Liver (tissue), 3 donors: ENCODE measurements at regions not wholly inside any gene's neighbourhood (a gene's known extent, or its start where the extent isn't known, plus 50 kb on each side); places are given as distances from the start of the nearest gene placed in this dataset.

ENCODE experiments used
- TAF1 ChIP-seq: conservative IDR thresholded peaks from 2 replicates; pipeline ENCODE4 v1.6.1; 2016; ENCODE audit warnings: antibody characterized with exemption, mild to moderate bottlenecking
- TF ChIP-seq, protein P1 (sequence below): fragments of 150-350 bp; IDR thresholded peaks from 2 replicates; pipeline ENCODE4 v1.5.1; 2017; ENCODE audit warnings: improper control_type of control experiment, low read depth, low read length; ENCODE audit not compliant: missing input control
- TF ChIP-seq, protein P2 (sequence below): IDR thresholded peaks from 2 replicates; pipeline ENCODE4 v1.6.1; 2016; ENCODE audit warnings: antibody characterized with exemption
- donor health status: healthy.
- donor health status: healthy.

DNA sequence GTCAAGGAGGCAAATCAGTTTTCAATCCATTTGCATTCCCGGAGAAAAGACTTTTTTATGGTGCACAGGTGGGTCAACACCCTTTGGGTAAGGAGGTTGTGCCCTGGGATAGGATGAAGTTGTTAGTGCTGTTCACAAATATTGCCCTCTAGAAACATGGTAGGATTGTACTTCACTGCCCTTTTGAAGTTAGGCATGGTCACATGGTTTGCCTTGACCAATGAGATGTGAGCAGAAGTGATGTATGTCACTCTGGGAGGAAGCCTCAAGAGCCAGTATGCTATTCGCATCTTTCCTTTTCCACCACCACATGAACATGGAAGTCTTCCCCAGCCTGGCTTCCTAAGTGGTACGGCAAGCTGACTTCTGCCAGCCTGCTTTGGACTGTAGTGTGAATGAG, 182.7 kb downstream of the TMX1 start:
- TF ChIP-seq TAF1: no peak
- TF ChIP-seq, protein P1, sequence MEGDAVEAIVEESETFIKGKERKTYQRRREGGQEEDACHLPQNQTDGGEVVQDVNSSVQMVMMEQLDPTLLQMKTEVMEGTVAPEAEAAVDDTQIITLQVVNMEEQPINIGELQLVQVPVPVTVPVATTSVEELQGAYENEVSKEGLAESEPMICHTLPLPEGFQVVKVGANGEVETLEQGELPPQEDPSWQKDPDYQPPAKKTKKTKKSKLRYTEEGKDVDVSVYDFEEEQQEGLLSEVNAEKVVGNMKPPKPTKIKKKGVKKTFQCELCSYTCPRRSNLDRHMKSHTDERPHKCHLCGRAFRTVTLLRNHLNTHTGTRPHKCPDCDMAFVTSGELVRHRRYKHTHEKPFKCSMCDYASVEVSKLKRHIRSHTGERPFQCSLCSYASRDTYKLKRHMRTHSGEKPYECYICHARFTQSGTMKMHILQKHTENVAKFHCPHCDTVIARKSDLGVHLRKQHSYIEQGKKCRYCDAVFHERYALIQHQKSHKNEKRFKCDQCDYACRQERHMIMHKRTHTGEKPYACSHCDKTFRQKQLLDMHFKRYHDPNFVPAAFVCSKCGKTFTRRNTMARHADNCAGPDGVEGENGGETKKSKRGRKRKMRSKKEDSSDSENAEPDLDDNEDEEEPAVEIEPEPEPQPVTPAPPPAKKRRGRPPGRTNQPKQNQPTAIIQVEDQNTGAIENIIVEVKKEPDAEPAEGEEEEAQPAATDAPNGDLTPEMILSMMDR: no peak
- TF ChIP-seq, protein P2, sequence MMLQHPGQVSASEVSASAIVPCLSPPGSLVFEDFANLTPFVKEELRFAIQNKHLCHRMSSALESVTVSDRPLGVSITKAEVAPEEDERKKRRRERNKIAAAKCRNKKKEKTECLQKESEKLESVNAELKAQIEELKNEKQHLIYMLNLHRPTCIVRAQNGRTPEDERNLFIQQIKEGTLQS: no peak
